H1 (cell line): ENCODE measurements at regions not wholly inside any gene's neighbourhood (a gene's known extent, or its start where the extent isn't known, plus 50 kb on each side); places are given as distances from the start of the nearest gene placed in this dataset.

Source experiments
- SP1 ChIP-seq: IDR thresholded peaks from 2 replicates; pipeline ENCODE4 v1.6.1; 2011; ENCODE audit warnings: low read depth, low read length

- TF ChIP-seq SP1 = no peak
Measured at GRCh38 chrX:137366018-137366633, 199.8 kb upstream of the ZIC3 start (continued).
